Caco-2 (cell line): ENCODE measurements at regions not wholly inside any gene's neighbourhood (a gene's known extent, or its start where the extent isn't known, plus 50 kb on each side); places are given as distances from the start of the nearest gene placed in this dataset.

ENCODE experiments used
- BruUV-seq: library from RNA; stranded (reverse); fragments of 400-500 nt; replicated peaks from 2 replicates; lab custom pipeline; 2021; lab: Mats Ljungman, UMichigan
- CTCF ChIA-PET: fragments of 300-600 bp; sonication (Branson Sonifier 250); formaldehyde crosslinking; loops from one replicate; lab custom pipeline; 2022; ENCODE audit warnings: antibody characterized with exemption; lab: Charles Lee
- POLR2A ChIA-PET: fragments of 300-600 bp; sonication (Branson Sonifier 250); formaldehyde crosslinking; loops from one replicate; lab custom pipeline; 2022; ENCODE audit warnings: antibody characterized with exemption; lab: Charles Lee
- DNase-seq, 2 experiments: peaks; one replicate each; pipeline versions ENCODE4 v3.0.0 to v3.0.0-alpha.2; 2020 to 2022
- H3K27me3 ChIP-seq: replicated peaks from 2 replicates; pipeline ENCODE4 v1.6.0; 2011; ENCODE audit warnings: low read length; ENCODE audit not compliant: control insufficient read depth, insufficient read depth
- H3K36me3 ChIP-seq: 2 replicates; pipeline ENCODE4 v1.5.1; 2011; ENCODE audit warnings: low read length; ENCODE audit not compliant: control insufficient read depth, insufficient read depth
- H3K4me1 ChIP-seq: fragments of 250-450 bp; sonication (Bioruptor Pico); 2 replicates; pipeline ENCODE4 v1.5.1; 2020; ENCODE audit warnings: mild to moderate bottlenecking
- H3K4me3 ChIP-seq: 2 replicates; pipeline ENCODE4 v1.5.1; 2011; ENCODE audit warnings: low read depth, mild to moderate bottlenecking, control low read depth, low read length
- H3K9me3 ChIP-seq: fragments of 250-450 bp; sonication (Bioruptor Pico); 2 replicates; pipeline ENCODE4 v1.5.1; 2020; ENCODE audit warnings: mild to moderate bottlenecking, moderate library complexity
- H3K27ac Mint-ChIP-seq: one replicate; pipeline ENCODE4 v1.8.0; 2022; ENCODE audit warnings: mixed read lengths; ENCODE audit not compliant: unreplicated experiment
- H3K27me3 Mint-ChIP-seq: one replicate; pipeline ENCODE4 v1.8.0; 2022; ENCODE audit warnings: mixed read lengths; ENCODE audit not compliant: insufficient read depth, unreplicated experiment
- H3K36me3 Mint-ChIP-seq: one replicate; pipeline ENCODE4 v1.8.0; 2022; ENCODE audit warnings: mild to moderate bottlenecking, mixed read lengths; ENCODE audit not compliant: insufficient read depth, unreplicated experiment
- H3K4me1 Mint-ChIP-seq: one replicate; pipeline ENCODE4 v1.8.0; 2022; ENCODE audit warnings: low read depth, mixed read lengths; ENCODE audit not compliant: unreplicated experiment
- H3K4me3 Mint-ChIP-seq: one replicate; pipeline ENCODE4 v1.8.0; 2022; ENCODE audit warnings: mild to moderate bottlenecking, moderate library complexity, mixed read lengths; ENCODE audit not compliant: unreplicated experiment
- H3K9me3 Mint-ChIP-seq: one replicate; pipeline ENCODE4 v1.8.0; 2022; ENCODE audit warnings: mixed read lengths; ENCODE audit not compliant: unreplicated experiment
- intact Hi-C: fragments of 100-400 bp; cut with micrococcal nuclease; formaldehyde crosslinking; loops from one replicate; pipeline ENCODE4 v1.10.0; 2022; ENCODE audit not compliant: unreplicated experiment
- TF ChIP-seq, protein P1 (sequence below), 2 experiments: fragments of 200-600 bp in 1 of 2; IDR thresholded peaks; 1 replicate in 1 of 2; 2 replicates in 1 of 2; pipeline versions ENCODE4 v1.5.1 to v1.8.0; 2011 to 2022; ENCODE audit warnings: antibody characterized with exemption in 1 of 2, control low read depth in 1 of 2, inconsistent platforms in 1 of 2, low read depth in 1 of 2, low read length in 1 of 2, mild to moderate bottlenecking in 1 of 2, moderate library complexity in 1 of 2; ENCODE audit not compliant: insufficient read depth in 1 of 2, severe bottlenecking in 1 of 2, unreplicated experiment in 1 of 2

GRCh38 chr5:2582106-2582505 lies 169.4 kb downstream of the IRX2 start:
- Mint-ChIP-seq H3K9me3 (no peaks in the 10 kb centered on the region), H3K27me3 (peaks cover 14% of the 10 kb centered on the region), H3K4me1 (no peaks in the 10 kb centered on the region), H3K36me3 (no peaks in the 10 kb centered on the region), H3K4me3 (no peak overlapping the region), H3K27ac (no peak overlapping the region)
- H3K27me3 ChIP-seq: no peaks in the 10 kb centered on the region
- intact Hi-C loops: no loop called here
- no peaks in the 10 kb centered on the region for H3K4me1 ChIP-seq
- H3K9me3 ChIP-seq: no peaks in the 10 kb centered on the region
- no peak overlapping the region for H3K4me3 ChIP-seq
- BruUV-seq: no TSS peak
- ChIA-PET CTCF (no interaction called here), POLR2A (no interaction called here)
- TF ChIP-seq, protein P1, sequence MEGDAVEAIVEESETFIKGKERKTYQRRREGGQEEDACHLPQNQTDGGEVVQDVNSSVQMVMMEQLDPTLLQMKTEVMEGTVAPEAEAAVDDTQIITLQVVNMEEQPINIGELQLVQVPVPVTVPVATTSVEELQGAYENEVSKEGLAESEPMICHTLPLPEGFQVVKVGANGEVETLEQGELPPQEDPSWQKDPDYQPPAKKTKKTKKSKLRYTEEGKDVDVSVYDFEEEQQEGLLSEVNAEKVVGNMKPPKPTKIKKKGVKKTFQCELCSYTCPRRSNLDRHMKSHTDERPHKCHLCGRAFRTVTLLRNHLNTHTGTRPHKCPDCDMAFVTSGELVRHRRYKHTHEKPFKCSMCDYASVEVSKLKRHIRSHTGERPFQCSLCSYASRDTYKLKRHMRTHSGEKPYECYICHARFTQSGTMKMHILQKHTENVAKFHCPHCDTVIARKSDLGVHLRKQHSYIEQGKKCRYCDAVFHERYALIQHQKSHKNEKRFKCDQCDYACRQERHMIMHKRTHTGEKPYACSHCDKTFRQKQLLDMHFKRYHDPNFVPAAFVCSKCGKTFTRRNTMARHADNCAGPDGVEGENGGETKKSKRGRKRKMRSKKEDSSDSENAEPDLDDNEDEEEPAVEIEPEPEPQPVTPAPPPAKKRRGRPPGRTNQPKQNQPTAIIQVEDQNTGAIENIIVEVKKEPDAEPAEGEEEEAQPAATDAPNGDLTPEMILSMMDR (IDR thresholded peaks at IDR 0.05; ENCODE audit: insufficient read depth in 1 of 2, low read depth in 1 of 2, low read length in 1 of 2, severe bottlenecking in 1 of 2, unreplicated experiment in 1 of 2): no peak
- H3K36me3 ChIP-seq: no peaks in the 10 kb centered on the region
- DNase-seq: no peak

GRCh38 chr5:2581418-2581817 lies 170.1 kb downstream of the IRX2 start:
- Mint-ChIP-seq H3K4me3 (no peak overlapping the region), H3K27me3 (peaks cover 17% of the 10 kb centered on the region), H3K9me3 (no peaks in the 10 kb centered on the region), H3K4me1 (no peaks in the 10 kb centered on the region), H3K36me3 (no peaks in the 10 kb centered on the region), H3K27ac (no peak overlapping the region)
- CTCF ChIA-PET: no interaction called here
- Histone ChIP-seq H3K9me3 (no peaks in the 10 kb centered on the region), H3K4me3 (no peak overlapping the region), H3K27me3 (no peaks in the 10 kb centered on the region), H3K4me1 (no peaks in the 10 kb centered on the region), H3K36me3 (no peaks in the 10 kb centered on the region)
- TF ChIP-seq, protein P1 (IDR thresholded peaks at IDR 0.05; ENCODE audit: insufficient read depth in 1 of 2, low read depth in 1 of 2, low read length in 1 of 2, severe bottlenecking in 1 of 2, unreplicated experiment in 1 of 2): no peak
- POLR2A ChIA-PET: no interaction called here
- BruUV-seq: no TSS peak
- no peak for DNase-seq
- intact Hi-C loops: no loop called here

DNA sequence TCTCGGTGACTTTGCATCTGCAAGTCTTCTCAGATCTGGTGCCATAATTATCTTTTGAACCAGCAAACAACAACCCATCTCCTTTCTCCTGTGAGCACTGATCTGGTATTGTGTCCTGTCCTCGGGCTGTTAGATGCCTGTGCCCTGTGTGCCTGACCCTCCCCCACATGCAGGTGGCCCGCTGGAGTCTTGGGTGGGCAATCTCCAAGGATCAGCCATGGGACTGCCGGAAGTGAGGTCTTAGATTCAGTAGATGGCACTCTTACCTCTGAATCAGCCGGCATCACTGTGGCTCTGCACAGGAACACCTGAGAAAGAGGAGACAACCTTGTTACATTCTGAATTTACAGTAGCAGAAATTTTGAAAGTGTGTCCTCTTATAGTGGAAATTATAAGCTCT lies 172.4 kb downstream of the IRX2 start:
- no peaks in the 10 kb centered on the region for H3K27me3 ChIP-seq
- H3K4me1 Mint-ChIP-seq: no peaks in the 10 kb centered on the region
- no peaks in the 10 kb centered on the region for H3K9me3 ChIP-seq
- no peaks in the 10 kb centered on the region for H3K9me3 Mint-ChIP-seq
- no peaks in the 10 kb centered on the region for H3K36me3 Mint-ChIP-seq
- H3K36me3 ChIP-seq: no peaks in the 10 kb centered on the region
- BruUV-seq: no TSS peak
- CTCF ChIA-PET: no interaction called here
- no peak overlapping the region for H3K4me3 ChIP-seq
- H3K27ac Mint-ChIP-seq: no peak overlapping the region
- intact Hi-C loops: no loop called here
- H3K4me1 ChIP-seq: no peaks in the 10 kb centered on the region
- no peak for DNase-seq
- H3K27me3 Mint-ChIP-seq: peaks cover 23% of the 10 kb centered on the region
- TF ChIP-seq, protein P1 (IDR thresholded peaks at IDR 0.05; ENCODE audit: insufficient read depth in 1 of 2, low read depth in 1 of 2, low read length in 1 of 2, severe bottlenecking in 1 of 2, unreplicated experiment in 1 of 2): no peak
- no peak overlapping the region for H3K4me3 Mint-ChIP-seq
- POLR2A ChIA-PET: no interaction called here
